SK-N-SH (cell line): ENCODE measurements at regions not wholly inside any gene's neighbourhood (a gene's known extent, or its start where the extent isn't known, plus 50 kb on each side); places are given as distances from the start of the nearest gene placed in this dataset.

Experiments used
- CTCF ChIA-PET: fragments of 300-600, 350-600 bp; formaldehyde crosslinking; extraction: SDS; loops from one replicate; lab custom pipeline; 2021; lab: Yijun Ruan, JAX
- POLR2A ChIA-PET: fragments of 350-600 bp; sonication (Branson Sonifier 250); formaldehyde crosslinking; extraction: SDS; loops from one replicate; lab custom pipeline; 2020; ENCODE audit warnings: antibody characterized with exemption, inconsistent platforms; lab: Yijun Ruan, JAX
- DNase-seq: peaks from one replicate; pipeline ENCODE4 v3.0.0; 2012
- H2AFZ ChIP-seq: fragments of 200-600 bp; sonication (generic); 2 replicates; pipeline ENCODE4 v1.8.1; 2016; ENCODE audit warnings: antibody characterized with exemption, mild to moderate bottlenecking, low read depth
- H3F3A ChIP-seq: fragments of 200-600 bp; sonication (generic); replicated peaks from 2 replicates; pipeline ENCODE3; 2016; ENCODE audit warnings: antibody characterized with exemption, mild to moderate bottlenecking; ENCODE audit not compliant: insufficient read depth
- H3K27ac ChIP-seq, 2 experiments: fragments of 200-500 bp in 1 of 2; fragments of 200-600 bp in 1 of 2; sonication (Bioruptor generic) in 1 of 2; sonication (generic), shearing (Covaris generic) in 1 of 2; 2 replicates each; pipeline versions ENCODE4 v1.5.1 to v1.6.1; 2014 to 2016; ENCODE audit warnings: low read depth in 2 of 2, inconsistent platforms in 1 of 2, low read length in 1 of 2, mild to moderate bottlenecking in 1 of 2, mixed read lengths in 1 of 2
- H3K27me3 ChIP-seq: fragments of 200-600 bp; sonication (generic), shearing (Covaris generic); 2 replicates; pipeline ENCODE4 v1.6.1; 2016; ENCODE audit warnings: mixed run types; ENCODE audit not compliant: insufficient read depth
- H3K36me3 ChIP-seq, 2 experiments: fragments of 200-500 bp in 1 of 2; fragments of 200-600 bp in 1 of 2; sonication (Bioruptor generic) in 1 of 2; sonication (generic) in 1 of 2; replicated peaks in 1 of 2; 2 replicates each; pipeline versions ENCODE3 to v1.5.1; 2014 to 2016; ENCODE audit warnings: low read length in 1 of 2, mild to moderate bottlenecking in 1 of 2; ENCODE audit not compliant: insufficient read depth in 2 of 2, control insufficient read depth in 1 of 2
- H3K4me1 ChIP-seq, 2 experiments: fragments of 200-500 bp in 1 of 2; fragments of 200-600 bp in 1 of 2; sonication (Bioruptor generic) in 1 of 2; sonication (generic), shearing (Covaris generic) in 1 of 2; 2 replicates each; pipeline versions ENCODE4 v1.5.1 to v1.6.1; 2014 to 2016; ENCODE audit warnings: low read depth in 1 of 2, low read length in 1 of 2, mixed run types in 1 of 2; ENCODE audit not compliant: insufficient read depth in 2 of 2, control insufficient read depth in 1 of 2
- H3K4me2 ChIP-seq: fragments of 200-600 bp; sonication (generic), shearing (Covaris generic); 2 replicates; pipeline ENCODE4 v1.6.1; 2017; ENCODE audit warnings: mixed run types
- H3K4me3 ChIP-seq, 2 experiments: fragments of 200-500 bp in 1 of 2; fragments of 200-600 bp in 1 of 2; sonication (Bioruptor generic) in 1 of 2; sonication (generic), shearing (Covaris generic) in 1 of 2; 2 replicates each; pipeline versions ENCODE4 v1.5.1 to v1.8.1; 2014 to 2016; ENCODE audit warnings: low read depth in 2 of 2, inconsistent platforms in 1 of 2, low read length in 1 of 2, mild to moderate bottlenecking in 1 of 2, mixed read lengths in 1 of 2, moderate library complexity in 1 of 2
- H3K79me2 ChIP-seq: fragments of 200-600 bp; sonication (generic); 2 replicates; pipeline ENCODE4 v1.8.1; 2017; ENCODE audit warnings: mild to moderate bottlenecking; ENCODE audit not compliant: insufficient read depth
- H3K9ac ChIP-seq: fragments of 200-600 bp; sonication (generic); 2 replicates; pipeline ENCODE4 v1.6.1; 2017; ENCODE audit warnings: mixed run types
- H3K9me2 ChIP-seq: fragments of 200-600 bp; sonication (generic); 2 replicates; pipeline ENCODE4 v1.6.1; 2017; ENCODE audit warnings: mixed run types
- H3K9me3 ChIP-seq: fragments of 200-600 bp; sonication (generic); 2 replicates; pipeline ENCODE4 v1.6.1; 2017; ENCODE audit warnings: mixed run types, mild to moderate bottlenecking, moderate library complexity
- H4K20me1 ChIP-seq: fragments of 200-600 bp; sonication (generic); 2 replicates; pipeline ENCODE4 v1.6.1; 2017; ENCODE audit warnings: mild to moderate bottlenecking, mixed run types; ENCODE audit not compliant: insufficient read depth
- EP300 ChIP-seq, 2 experiments: IDR thresholded peaks; 2 replicates each; pipeline versions ENCODE4 v1.4.0 to v1.6.1; 2012; ENCODE audit warnings: borderline replicate concordance in 1 of 2, low read depth in 1 of 2, low read length in 1 of 2
- FOXM1 ChIP-seq: IDR thresholded peaks from 2 replicates; pipeline ENCODE4 v1.4.0; 2012; ENCODE audit warnings: low read depth, mild to moderate bottlenecking
- GABPA ChIP-seq: IDR thresholded peaks from 2 replicates; pipeline ENCODE4 v1.4.0; 2012; ENCODE audit warnings: low read depth, mild to moderate bottlenecking
- JUND ChIP-seq: IDR thresholded peaks from 2 replicates; pipeline ENCODE4 v1.4.0; 2012
- MEF2A ChIP-seq: IDR thresholded peaks from 2 replicates; pipeline ENCODE4 v1.4.0; 2012; ENCODE audit warnings: low read depth, borderline replicate concordance
- NFIC ChIP-seq: IDR thresholded peaks from 2 replicates; pipeline ENCODE4 v1.4.0; 2012; ENCODE audit warnings: borderline replicate concordance
- NRF1 ChIP-seq: IDR thresholded peaks from 2 replicates; pipeline ENCODE4 v1.6.1; 2012; ENCODE audit warnings: low read depth, mild to moderate bottlenecking, low read length
- POLR2AphosphoS5 ChIP-seq: IDR thresholded peaks from 2 replicates; pipeline ENCODE4 v1.6.1; 2012; ENCODE audit warnings: low read depth, low read length
- RXRA ChIP-seq: IDR thresholded peaks from 2 replicates; pipeline ENCODE4 v1.4.0; 2012; ENCODE audit warnings: low read depth, mild to moderate bottlenecking, borderline replicate concordance
- TAF1 ChIP-seq: IDR thresholded peaks from 2 replicates; pipeline ENCODE4 v1.6.1; 2012; ENCODE audit warnings: low read depth, mild to moderate bottlenecking, low read length, moderate library complexity, borderline replicate concordance
- USF1 ChIP-seq: IDR thresholded peaks from 2 replicates; pipeline ENCODE4 v1.4.0; 2012; ENCODE audit warnings: low read depth, borderline replicate concordance
- YY1 ChIP-seq: IDR thresholded peaks from 2 replicates; pipeline ENCODE4 v1.4.0; 2012; ENCODE audit warnings: low read depth, mild to moderate bottlenecking
- WGBS: methylation state at CpG from one replicate; pipeline ENCODE4 v1.1.6; 2017; ENCODE audit warnings: low lambda C conversion rate; 5-methylcytosine and 5-hydroxymethylcytosine counted together

- Histone ChIP-seq H3K27me3 (no peaks in the 10 kb centered on the region), H3K27ac (no peak overlapping the region), H3K9me3 (no peaks in the 10 kb centered on the region), H3K9me2 (no peaks in the 10 kb centered on the region), H3K79me2 (no peaks in the 10 kb centered on the region), H2AFZ (no peak overlapping the region), H3K4me3 (no peak overlapping the region), H3K36me3 (no peaks in the 10 kb centered on the region), H3K9ac (no peak overlapping the region), H3K4me2 (no peak overlapping the region), H3F3A (no peaks in the 10 kb centered on the region), H4K20me1 (no peaks in the 10 kb centered on the region), H3K4me1 (no peaks in the 10 kb centered on the region)
- POLR2A ChIA-PET, result no interaction called here
- 54% methylated on average over 2 of the region's 2 CpGs for WGBS
- CTCF ChIA-PET, result no interaction called here
- TF ChIP-seq RXRA (no peak), FOXM1 (no peak), EP300 (IDR thresholded peaks at IDR 0.05; ENCODE audit: borderline replicate concordance in 1 of 2, low read depth in 1 of 2, low read length in 1 of 2) (no peak), GABPA (no peak), NRF1 (no peak), MEF2A (no peak), POLR2AphosphoS5 (no peak), TAF1 (no peak), JUND (no peak)
- DNase-seq, result no peak
Measured at GRCh38 chr5:89028595-89029285, 145.8 kb upstream of the MEF2C start.

GRCh38 chr5:89024045-89024444 lies 141.1 kb upstream of the MEF2C start:
- ChIA-PET CTCF (no interaction called here), POLR2A (no interaction called here)
- 77% methylated on average over 3 of the region's 3 CpGs for WGBS
- no peaks in the 10 kb centered on the region for H3K79me2 ChIP-seq
- no peaks in the 10 kb centered on the region for H4K20me1 ChIP-seq
- H2AFZ ChIP-seq, result no peak overlapping the region
- no peak overlapping the region for H3K4me3 ChIP-seq
- H3K27ac ChIP-seq, result no peak overlapping the region
- H3K9me2 ChIP-seq, result no peaks in the 10 kb centered on the region
- H3K4me1 ChIP-seq, result no peaks in the 10 kb centered on the region
- H3K9me3 ChIP-seq, result no peaks in the 10 kb centered on the region
- no peaks in the 10 kb centered on the region for H3F3A ChIP-seq
- TF ChIP-seq POLR2AphosphoS5, result no peak
- no peak for DNase-seq
- H3K36me3 ChIP-seq, result no peaks in the 10 kb centered on the region
- no peak overlapping the region for H3K4me2 ChIP-seq
- no peaks in the 10 kb centered on the region for H3K27me3 ChIP-seq
- no peak overlapping the region for H3K9ac ChIP-seq

GRCh38 chr5:89020926-89021610 lies 138.1 kb upstream of the MEF2C start:
- H3F3A ChIP-seq, result no peaks in the 10 kb centered on the region
- no peak overlapping the region for H3K4me3 ChIP-seq
- H3K9ac ChIP-seq, result no peak overlapping the region
- H3K79me2 ChIP-seq, result no peaks in the 10 kb centered on the region
- CTCF ChIA-PET, result no interaction called here
- H3K36me3 ChIP-seq, result no peaks in the 10 kb centered on the region
- no peak overlapping the region for H3K4me2 ChIP-seq
- DNase-seq, result no peak
- POLR2A ChIA-PET, result no interaction called here
- H2AFZ ChIP-seq, result no peak overlapping the region
- no peaks in the 10 kb centered on the region for H3K9me3 ChIP-seq
- no peaks in the 10 kb centered on the region for H3K4me1 ChIP-seq
- no peak overlapping the region for H3K27ac ChIP-seq
- H4K20me1 ChIP-seq, result no peaks in the 10 kb centered on the region
- no peaks in the 10 kb centered on the region for H3K27me3 ChIP-seq
- TF ChIP-seq NFIC (no peak), MEF2A (no peak), USF1 (no peak), JUND (no peak), YY1 (no peak), TAF1 (no peak), RXRA (no peak)
- TF ChIP-seq, all 33 proteins: peak for 0
- WGBS, result 75% methylated on average over 4 of the region's 4 CpGs
- no peaks in the 10 kb centered on the region for H3K9me2 ChIP-seq
